ENCODE measurements at regions not wholly inside any gene's neighbourhood (a gene's known extent, or its start where the extent isn't known, plus 50 kb on each side); places are given as distances from the start of the nearest gene placed in this dataset.

- no peak for TF ChIP-seq CTCF (IDR thresholded peaks at IDR 0.05; ENCODE audit: low read depth, low read length)
- no peak for TF ChIP-seq EZH2phosphoT487 (IDR thresholded peaks at IDR 0.05; ENCODE audit: low read depth)
These were observed 359.3 kb downstream of the SH3GL2 start for GRCh38 chr9:17938035-17938655.
